A673 (cell line): ENCODE measurements at regions not wholly inside any gene's neighbourhood (a gene's known extent, or its start where the extent isn't known, plus 50 kb on each side); places are given as distances from the start of the nearest gene placed in this dataset.

Source experiments
- CTCF ChIP-seq: fragments of 300-800, 200-600 bp; sonication (generic); conservative IDR thresholded peaks from 2 replicates; pipeline ENCODE4 v1.5.1; 2017; ENCODE audit warnings: low read depth, mild to moderate bottlenecking, antibody characterized with exemption, low read length, moderate library complexity, mixed read lengths
- EZH2 ChIP-seq: fragments of 200-600 bp; sonication (generic); IDR thresholded peaks from 2 replicates; pipeline ENCODE4 v1.6.1; 2017; ENCODE audit warnings: borderline replicate concordance, low read depth, mild to moderate bottlenecking, mixed read lengths, antibody characterized with exemption, low read length; ENCODE audit not compliant: poor library complexity, severe bottlenecking

GRCh38 chr2:44107086-44107740, 61.5 kb upstream of the PPM1B start:
- TF ChIP-seq CTCF (no peak), EZH2 (no peak)
